GM19468 (cell line): ENCODE measurements at regions not wholly inside any gene's neighbourhood (a gene's known extent, or its start where the extent isn't known, plus 50 kb on each side); places are given as distances from the start of the nearest gene placed in this dataset.
"Not testable (repeated sequence)": the region's sequence is repeated elsewhere in the genome, so short reads cannot be mapped to it uniquely, and the experiment has no call there.

ENCODE experiments used
- ATAC-seq: cut with Tn5 transposase; IDR thresholded peaks from one replicate; pipeline ENCODE4 v1.9.1; 2021; ENCODE audit warnings: mild to moderate bottlenecking, moderate library complexity, moderate number of reproducible peaks; ENCODE audit not compliant: unreplicated experiment; ENCODE audit errors: extremely low read depth

DNA sequence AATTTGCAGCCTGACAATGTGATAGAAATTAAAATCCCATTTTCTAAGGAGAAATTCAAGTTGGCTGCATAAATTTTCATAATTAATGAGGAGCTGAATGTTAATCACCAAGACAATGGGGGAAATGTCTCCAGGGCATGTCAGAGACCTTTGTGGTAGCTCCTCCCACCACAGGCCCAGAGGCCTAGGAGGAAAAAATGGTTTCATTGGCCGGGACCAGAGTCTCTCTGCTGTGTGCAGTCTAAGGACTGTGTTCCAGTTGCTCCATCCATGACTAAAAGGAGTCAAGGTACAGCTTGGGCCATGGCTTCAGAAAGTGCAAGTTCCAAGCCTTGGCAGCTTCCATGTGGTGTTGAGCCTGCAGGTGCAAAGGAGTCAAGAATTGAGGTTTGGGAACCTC is 187.6 kb upstream of the FRG1 start:
- not testable (repeated sequence) for ATAC-seq

GRCh38 chr4:189763583-189763982 is 177.1 kb upstream of the FRG1 start:
- ATAC-seq, result no peak

GRCh38 chr4:189765301-189765700 is 175.4 kb upstream of the FRG1 start:
- no peak for ATAC-seq

DNA sequence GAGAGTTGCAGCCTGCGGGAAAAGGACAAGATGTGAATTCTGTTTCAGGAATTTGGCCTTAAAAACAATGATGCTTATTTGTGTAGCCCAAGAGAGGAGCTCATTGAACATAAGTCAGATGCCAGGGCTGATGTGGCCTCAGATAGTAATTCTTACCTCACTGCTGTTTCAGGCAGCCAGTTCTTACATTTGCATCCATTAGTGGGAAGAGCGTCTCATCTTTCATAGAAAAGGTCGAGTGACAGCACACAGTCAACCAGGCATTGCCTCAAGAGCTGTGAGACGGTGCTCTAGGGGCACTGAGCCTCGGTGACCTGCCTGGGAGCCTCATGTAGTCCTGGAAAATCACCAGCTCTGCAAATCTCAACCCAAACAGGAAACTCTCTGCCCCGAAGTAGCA is 174.9 kb upstream of the FRG1 start:
- no peak for ATAC-seq

- no peak for ATAC-seq
Observed at GRCh38 chr4:189767941-189768340, 172.7 kb upstream of the FRG1 start.

GRCh38 chr4:189769131-189769530 is 171.5 kb upstream of the FRG1 start:
- ATAC-seq, result no peak

DNA sequence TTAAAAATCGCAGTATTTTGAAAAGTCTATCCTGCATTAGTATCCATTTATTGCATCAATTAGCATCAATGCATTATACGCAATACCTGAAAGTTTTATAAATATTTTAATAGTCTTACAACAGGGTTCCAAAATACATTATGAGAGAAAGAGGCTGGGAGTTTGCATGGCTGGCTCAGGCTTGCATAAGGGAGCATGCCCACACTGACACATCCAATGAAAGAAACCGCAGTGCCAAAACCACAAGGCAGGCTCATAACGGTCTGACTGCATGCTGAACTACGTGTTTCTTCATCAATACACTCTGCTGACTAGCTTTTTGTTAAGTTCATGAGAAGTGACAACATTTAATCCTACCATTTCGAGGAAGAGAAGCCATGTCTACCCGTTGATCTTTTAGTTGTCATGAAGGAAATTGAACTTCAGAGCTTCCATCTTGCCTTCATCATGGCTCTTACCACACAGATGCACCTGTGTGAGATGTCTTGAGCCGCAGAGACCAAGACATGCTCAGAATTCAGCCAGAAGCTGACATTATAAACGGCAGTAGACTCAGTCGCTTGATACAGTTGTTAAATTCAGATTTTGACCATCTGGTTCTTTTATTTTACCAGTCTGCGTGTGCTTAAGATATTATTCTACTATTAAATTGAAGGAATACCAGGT is 168.8 kb upstream of the FRG1 start:
- ATAC-seq, result no peak

DNA sequence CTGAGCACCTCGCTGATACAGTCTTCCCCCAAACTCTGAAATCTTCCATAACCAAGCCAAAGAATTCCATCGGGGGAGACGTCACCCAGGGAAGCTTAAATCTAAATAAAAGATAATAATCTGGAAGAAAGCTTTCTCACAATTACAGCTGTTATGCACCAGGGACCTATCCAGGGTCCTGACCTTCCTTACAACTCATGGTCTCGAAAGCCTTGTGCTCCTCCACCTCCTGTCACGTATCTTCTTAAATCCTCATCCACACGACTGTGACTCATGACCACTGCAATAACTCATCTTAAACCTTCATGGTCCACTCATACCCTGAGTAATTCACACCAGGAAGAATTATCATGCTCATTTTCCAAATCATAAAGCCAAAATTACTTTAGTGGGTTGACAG is 166.8 kb upstream of the FRG1 start:
- no peak for ATAC-seq

- no peak for ATAC-seq
Observed at GRCh38 chr4:189779281-189779980, 161.2 kb upstream of the FRG1 start.

- no peak for ATAC-seq
Observed at GRCh38 chr4:189780391-189780790, 160.3 kb upstream of the FRG1 start.

DNA sequence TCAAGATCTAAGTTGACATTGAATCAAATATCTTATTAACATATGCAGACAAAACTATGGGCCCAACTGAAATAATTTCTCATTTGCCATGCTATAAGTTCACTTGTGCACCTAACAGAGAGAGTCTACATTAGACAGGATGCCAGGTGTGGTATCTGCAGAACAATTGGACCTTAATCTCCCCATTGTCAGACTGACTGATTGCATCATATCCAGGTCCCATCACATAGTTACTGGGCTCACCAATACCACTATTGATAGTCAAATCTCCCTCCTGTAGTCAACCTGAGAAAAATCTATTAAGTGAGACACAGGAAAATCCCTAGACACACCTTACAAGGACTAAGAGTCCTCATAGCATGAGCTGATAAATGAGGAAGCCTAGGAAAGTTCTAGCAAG is 156.0 kb upstream of the FRG1 start:
- ATAC-seq, result no peak

DNA sequence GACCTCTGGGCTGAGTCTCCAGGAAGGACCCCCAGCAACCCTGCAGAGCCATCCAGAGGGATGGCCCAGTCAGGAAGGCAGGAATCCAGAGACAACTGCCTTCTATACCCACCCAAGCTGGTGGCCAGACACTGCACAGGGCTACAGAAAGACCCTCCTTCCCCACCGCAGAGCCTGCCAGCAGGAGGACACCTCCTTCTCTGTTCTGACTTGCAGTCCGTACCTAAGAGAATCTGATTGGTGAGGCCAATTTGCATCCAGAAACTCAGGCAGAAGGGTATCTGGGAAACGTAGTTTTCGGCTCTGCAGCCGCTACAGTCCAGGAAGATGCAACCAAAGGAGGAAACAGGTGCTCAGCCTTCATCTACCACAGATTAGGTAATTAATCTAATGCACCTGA is 155.4 kb upstream of the FRG1 start:
- ATAC-seq, result no peak

- no peak for ATAC-seq
Observed at GRCh38 chr4:189786447-189786846, 154.2 kb upstream of the FRG1 start.

GRCh38 chr4:189787216-189788031 is 153.2 kb upstream of the FRG1 start:
- ATAC-seq, result no peak

DNA sequence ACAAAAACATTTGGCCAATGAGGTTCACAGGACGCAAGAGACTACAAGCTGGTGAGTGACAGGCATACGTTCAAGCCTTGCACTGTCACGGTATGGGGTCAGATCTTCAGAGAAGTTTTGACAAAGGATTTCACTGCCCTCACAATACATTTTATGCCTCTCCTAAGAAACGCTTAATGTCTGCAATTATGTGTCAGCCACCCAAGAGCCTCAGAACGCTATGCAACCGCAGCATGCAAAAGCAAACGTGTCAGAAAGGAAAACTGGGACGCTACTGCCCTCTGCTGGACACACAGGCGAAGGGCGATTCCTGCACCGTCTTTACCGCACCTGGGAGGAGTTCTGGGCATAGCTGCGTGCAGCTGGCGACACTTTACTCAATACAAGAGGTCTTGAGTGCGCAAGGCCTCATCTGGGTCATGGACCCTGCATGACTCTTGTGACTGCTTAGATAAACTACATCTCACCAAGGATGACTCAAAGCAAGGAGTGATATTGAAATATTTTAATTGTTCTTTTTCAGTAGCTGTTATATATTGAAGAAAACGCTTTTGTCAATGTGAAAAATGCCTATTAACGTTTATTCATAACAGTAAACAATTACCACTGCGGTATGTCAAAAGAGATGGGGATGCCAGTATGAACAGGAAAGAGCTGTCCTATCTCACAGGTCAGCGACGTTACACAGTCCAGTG is 147.6 kb upstream of the FRG1 start:
- ATAC-seq, result peak; percentile 83

- ATAC-seq, result no peak
Observed at GRCh38 chr4:189800545-189801088, 140.1 kb upstream of the FRG1 start.

- ATAC-seq, result no peak
Observed at GRCh38 chr4:189802884-189803283, 137.8 kb upstream of the FRG1 start.

DNA sequence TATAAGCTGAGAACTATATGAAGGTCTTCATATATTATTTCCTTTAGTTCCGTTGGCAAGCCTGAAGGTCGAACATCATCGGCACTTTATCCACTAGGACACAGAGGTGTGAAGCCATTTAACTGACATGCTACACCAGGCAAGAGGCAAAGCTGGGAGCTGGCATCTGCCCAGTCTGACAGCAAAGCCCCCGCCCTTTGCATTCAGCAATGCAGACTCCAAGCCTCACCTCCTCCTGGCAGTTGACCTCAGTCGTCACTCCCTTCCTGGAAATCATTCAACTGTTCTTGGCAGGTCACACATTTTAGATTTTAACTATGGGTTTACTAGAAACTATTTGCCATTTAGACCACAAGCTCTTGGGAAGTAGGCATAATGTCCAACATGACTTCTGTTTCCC is 135.8 kb upstream of the FRG1 start:
- ATAC-seq, result no peak

DNA sequence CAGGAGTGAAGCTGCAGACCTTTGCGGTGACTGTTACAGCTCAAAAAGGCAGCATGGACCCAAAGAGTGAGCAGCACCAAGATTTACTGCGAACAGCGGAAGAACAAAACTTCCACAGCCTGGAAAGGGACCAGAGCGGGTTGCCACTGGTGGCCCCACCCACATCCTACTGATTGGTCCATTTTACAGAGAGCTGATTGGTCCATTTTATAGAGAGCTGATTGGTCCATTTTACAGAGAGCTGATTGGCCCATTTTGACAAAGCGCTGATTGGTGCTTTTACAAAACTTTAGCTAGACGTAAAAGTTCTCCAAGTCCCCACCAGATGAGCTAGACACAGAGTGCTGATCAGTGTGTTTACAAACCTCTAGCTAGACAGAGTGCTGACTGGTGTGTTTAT is 134.2 kb upstream of the FRG1 start:
- ATAC-seq, result no peak

- ATAC-seq, result no peak
Observed at GRCh38 chr4:189807031-189807430, 133.6 kb upstream of the FRG1 start.
